ENCODE measurements at regions not wholly inside any gene's neighbourhood (a gene's known extent, or its start where the extent isn't known, plus 50 kb on each side); places are given as distances from the start of the nearest gene placed in this dataset.

DNA sequence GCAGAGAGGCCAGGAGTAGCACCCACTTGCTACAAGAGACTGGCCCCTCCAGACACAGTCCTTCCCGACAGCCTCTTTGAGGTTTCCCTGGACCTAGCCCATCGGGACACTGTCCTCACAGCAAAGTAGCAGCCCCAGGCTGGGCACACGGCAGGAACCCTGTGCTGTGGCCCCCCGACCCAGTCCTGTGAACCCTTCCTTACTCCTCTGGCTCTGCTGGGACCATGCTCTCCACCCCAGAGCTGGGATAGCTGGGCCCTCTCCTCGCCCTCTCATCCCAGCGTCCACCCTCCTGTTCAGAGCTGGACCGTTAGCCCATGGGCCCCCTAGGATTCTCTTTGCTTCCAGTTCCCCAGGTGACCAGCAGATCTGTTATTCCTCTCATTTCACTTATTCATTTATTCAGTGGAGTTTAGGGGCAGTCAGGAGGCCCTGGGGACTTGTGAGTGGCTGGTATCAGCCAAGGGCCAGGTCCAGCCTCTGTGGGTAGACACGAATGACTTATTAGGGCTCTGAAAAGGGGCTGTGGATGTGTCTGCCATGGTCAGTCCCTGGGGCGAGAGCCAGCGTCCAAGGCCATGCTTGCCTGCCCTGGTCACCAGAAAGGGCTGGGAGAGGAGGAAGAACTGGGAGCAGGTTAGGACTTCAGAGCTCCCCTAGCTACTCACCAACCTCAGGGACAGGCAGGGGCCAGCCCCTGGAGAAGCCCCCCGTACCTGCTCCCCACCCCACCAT, 117.6 kb upstream of the RUNX3 start (continued):
- TF ChIP-seq, protein P1, sequence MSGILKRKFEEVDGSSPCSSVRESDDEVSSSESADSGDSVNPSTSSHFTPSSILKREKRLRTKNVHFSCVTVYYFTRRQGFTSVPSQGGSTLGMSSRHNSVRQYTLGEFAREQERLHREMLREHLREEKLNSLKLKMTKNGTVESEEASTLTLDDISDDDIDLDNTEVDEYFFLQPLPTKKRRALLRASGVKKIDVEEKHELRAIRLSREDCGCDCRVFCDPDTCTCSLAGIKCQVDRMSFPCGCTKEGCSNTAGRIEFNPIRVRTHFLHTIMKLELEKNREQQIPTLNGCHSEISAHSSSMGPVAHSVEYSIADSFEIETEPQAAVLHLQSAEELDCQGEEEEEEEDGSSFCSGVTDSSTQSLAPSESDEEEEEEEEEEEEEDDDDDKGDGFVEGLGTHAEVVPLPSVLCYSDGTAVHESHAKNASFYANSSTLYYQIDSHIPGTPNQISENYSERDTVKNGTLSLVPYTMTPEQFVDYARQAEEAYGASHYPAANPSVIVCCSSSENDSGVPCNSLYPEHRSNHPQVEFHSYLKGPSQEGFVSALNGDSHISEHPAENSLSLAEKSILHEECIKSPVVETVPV (CRISPR knock-in tag; IDR thresholded peaks at IDR 0.05): no peak
- TF ChIP-seq TOX (CRISPR knock-in tag; IDR thresholded peaks at IDR 0.05; ENCODE audit: borderline replicate concordance) (no peak), PPARA (CRISPR knock-in tag; IDR thresholded peaks at IDR 0.05; ENCODE audit: borderline replicate concordance) (no peak), ZFP30 (CRISPR knock-in tag; IDR thresholded peaks at IDR 0.05) (no peak), GLIS3 (CRISPR knock-in tag; IDR thresholded peaks at IDR 0.05) (no peak), CSDC2 (CRISPR knock-in tag; IDR thresholded peaks at IDR 0.05) (no peak), ZNF565 (CRISPR knock-in tag; conservative IDR thresholded peaks at IDR 0.05; ENCODE audit: low read depth) (no peak), BACH2 (CRISPR knock-in tag; IDR thresholded peaks at IDR 0.05; ENCODE audit: borderline replicate concordance) (no peak), ZNF8 (CRISPR knock-in tag; IDR thresholded peaks at IDR 0.05) (no peak), ARNTL (CRISPR knock-in tag; IDR thresholded peaks at IDR 0.05; ENCODE audit: borderline replicate concordance, low read depth) (no peak)
- TF ChIP-seq, protein P2, sequence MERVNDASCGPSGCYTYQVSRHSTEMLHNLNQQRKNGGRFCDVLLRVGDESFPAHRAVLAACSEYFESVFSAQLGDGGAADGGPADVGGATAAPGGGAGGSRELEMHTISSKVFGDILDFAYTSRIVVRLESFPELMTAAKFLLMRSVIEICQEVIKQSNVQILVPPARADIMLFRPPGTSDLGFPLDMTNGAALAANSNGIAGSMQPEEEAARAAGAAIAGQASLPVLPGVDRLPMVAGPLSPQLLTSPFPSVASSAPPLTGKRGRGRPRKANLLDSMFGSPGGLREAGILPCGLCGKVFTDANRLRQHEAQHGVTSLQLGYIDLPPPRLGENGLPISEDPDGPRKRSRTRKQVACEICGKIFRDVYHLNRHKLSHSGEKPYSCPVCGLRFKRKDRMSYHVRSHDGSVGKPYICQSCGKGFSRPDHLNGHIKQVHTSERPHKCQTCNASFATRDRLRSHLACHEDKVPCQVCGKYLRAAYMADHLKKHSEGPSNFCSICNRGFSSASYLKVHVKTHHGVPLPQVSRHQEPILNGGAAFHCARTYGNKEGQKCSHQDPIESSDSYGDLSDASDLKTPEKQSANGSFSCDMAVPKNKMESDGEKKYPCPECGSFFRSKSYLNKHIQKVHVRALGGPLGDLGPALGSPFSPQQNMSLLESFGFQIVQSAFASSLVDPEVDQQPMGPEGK (CRISPR knock-in tag; IDR thresholded peaks at IDR 0.05; ENCODE audit: borderline replicate concordance): no peak

DNA sequence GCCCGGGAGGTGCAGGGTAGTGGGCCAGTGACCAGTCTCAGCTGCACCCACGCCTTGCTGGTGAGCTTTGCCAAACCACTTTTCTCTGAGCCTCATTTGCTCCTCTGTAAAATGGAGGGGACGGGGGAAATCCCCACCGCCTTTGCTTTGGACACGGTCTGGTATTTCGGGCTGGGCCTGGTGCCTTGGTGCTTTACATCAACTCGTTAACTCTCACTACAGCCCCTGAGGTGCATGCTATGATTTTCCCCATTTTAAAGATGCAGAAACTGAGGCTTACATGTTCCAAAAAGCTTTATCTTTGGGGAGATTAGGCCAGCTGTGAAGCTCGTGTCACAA, 116.1 kb upstream of the RUNX3 start:
- no peak for ATAC-seq
- TF ChIP-seq TOX (CRISPR knock-in tag; IDR thresholded peaks at IDR 0.05; ENCODE audit: borderline replicate concordance) (no peak), OSR1 (CRISPR knock-in tag; IDR thresholded peaks at IDR 0.05) (no peak), ZC3H10 (CRISPR knock-in tag; IDR thresholded peaks at IDR 0.05) (no peak), ZNF8 (CRISPR knock-in tag; IDR thresholded peaks at IDR 0.05) (no peak)
- TF ChIP-seq, protein P3, sequence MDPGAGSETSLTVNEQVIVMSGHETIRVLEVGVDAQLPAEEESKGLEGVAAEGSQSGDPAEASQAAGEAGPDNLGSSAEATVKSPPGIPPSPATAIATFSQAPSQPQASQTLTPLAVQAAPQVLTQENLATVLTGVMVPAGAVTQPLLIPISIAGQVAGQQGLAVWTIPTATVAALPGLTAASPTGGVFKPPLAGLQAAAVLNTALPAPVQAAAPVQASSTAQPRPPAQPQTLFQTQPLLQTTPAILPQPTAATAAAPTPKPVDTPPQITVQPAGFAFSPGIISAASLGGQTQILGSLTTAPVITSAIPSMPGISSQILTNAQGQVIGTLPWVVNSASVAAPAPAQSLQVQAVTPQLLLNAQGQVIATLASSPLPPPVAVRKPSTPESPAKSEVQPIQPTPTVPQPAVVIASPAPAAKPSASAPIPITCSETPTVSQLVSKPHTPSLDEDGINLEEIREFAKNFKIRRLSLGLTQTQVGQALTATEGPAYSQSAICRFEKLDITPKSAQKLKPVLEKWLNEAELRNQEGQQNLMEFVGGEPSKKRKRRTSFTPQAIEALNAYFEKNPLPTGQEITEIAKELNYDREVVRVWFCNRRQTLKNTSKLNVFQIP (CRISPR knock-in tag; IDR thresholded peaks at IDR 0.05; ENCODE audit: borderline replicate concordance, low read depth): no peak

DNA sequence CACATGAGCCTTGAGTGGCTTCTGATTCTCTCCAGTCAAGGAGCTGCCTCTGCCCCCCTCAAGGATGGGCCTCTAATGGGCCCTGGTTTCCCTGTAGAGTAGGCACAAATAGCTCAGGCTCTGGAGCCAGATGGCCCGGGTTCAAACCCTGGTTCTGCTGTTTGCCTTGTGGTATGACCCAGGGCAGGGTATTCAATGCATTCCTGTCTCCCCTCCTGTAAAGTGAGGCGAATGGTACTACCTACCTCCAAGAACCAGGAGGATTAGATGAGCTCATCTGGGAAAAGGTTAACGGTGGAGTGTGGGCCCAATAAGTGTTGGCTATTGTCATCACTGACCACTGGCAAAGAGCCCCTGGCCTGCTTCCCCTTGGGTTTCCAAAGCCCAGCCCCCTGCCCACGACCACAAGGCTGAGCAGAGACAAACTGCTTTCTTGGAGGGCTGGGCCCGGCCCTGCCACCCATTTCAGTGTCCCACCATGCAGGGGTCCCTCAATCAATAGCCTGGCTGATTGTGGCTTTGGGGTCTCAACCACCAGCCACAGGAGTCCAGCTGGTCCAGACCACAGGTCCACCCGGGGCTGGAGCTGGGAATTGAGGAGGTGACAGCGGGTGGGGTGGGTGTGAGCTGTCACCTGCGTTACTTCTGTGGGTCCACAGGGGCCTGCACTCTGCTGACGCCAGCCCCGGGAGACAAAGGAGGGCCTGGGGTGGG, 115.6 kb upstream of the RUNX3 start:
- no peak for ATAC-seq
- no peak for TF ChIP-seq ESRRG (CRISPR knock-in tag; IDR thresholded peaks at IDR 0.05)
- no peak for TF ChIP-seq GLIS3 (CRISPR knock-in tag; IDR thresholded peaks at IDR 0.05)
- TF ChIP-seq SNAI2 (CRISPR knock-in tag; IDR thresholded peaks at IDR 0.05): no peak
- TF ChIP-seq TOX (CRISPR knock-in tag; IDR thresholded peaks at IDR 0.05; ENCODE audit: borderline replicate concordance): no peak
- TF ChIP-seq PPARA (CRISPR knock-in tag; IDR thresholded peaks at IDR 0.05; ENCODE audit: borderline replicate concordance): no peak
- TF ChIP-seq, protein P4, sequence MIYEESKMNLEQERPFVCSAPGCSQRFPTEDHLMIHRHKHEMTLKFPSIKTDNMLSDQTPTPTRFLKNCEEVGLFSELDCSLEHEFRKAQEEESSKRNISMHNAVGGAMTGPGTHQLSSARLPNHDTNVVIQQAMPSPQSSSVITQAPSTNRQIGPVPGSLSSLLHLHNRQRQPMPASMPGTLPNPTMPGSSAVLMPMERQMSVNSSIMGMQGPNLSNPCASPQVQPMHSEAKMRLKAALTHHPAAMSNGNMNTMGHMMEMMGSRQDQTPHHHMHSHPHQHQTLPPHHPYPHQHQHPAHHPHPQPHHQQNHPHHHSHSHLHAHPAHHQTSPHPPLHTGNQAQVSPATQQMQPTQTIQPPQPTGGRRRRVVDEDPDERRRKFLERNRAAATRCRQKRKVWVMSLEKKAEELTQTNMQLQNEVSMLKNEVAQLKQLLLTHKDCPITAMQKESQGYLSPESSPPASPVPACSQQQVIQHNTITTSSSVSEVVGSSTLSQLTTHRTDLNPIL (CRISPR knock-in tag; IDR thresholded peaks at IDR 0.05; ENCODE audit: low read depth): no peak
- no peak for TF ChIP-seq ARNTL (CRISPR knock-in tag; IDR thresholded peaks at IDR 0.05; ENCODE audit: borderline replicate concordance, low read depth)
- TF ChIP-seq, protein P1 (CRISPR knock-in tag; IDR thresholded peaks at IDR 0.05): no peak
- TF ChIP-seq, protein P2 (CRISPR knock-in tag; IDR thresholded peaks at IDR 0.05; ENCODE audit: borderline replicate concordance): no peak
- TF ChIP-seq, protein P5, sequence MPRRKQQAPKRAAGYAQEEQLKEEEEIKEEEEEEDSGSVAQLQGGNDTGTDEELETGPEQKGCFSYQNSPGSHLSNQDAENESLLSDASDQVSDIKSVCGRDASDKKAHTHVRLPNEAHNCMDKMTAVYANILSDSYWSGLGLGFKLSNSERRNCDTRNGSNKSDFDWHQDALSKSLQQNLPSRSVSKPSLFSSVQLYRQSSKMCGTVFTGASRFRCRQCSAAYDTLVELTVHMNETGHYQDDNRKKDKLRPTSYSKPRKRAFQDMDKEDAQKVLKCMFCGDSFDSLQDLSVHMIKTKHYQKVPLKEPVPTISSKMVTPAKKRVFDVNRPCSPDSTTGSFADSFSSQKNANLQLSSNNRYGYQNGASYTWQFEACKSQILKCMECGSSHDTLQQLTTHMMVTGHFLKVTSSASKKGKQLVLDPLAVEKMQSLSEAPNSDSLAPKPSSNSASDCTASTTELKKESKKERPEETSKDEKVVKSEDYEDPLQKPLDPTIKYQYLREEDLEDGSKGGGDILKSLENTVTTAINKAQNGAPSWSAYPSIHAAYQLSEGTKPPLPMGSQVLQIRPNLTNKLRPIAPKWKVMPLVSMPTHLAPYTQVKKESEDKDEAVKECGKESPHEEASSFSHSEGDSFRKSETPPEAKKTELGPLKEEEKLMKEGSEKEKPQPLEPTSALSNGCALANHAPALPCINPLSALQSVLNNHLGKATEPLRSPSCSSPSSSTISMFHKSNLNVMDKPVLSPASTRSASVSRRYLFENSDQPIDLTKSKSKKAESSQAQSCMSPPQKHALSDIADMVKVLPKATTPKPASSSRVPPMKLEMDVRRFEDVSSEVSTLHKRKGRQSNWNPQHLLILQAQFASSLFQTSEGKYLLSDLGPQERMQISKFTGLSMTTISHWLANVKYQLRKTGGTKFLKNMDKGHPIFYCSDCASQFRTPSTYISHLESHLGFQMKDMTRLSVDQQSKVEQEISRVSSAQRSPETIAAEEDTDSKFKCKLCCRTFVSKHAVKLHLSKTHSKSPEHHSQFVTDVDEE (CRISPR knock-in tag; IDR thresholded peaks at IDR 0.05): no peak
- no peak for TF ChIP-seq OSR1 (CRISPR knock-in tag; IDR thresholded peaks at IDR 0.05)
- no peak for TF ChIP-seq ZNF565 (CRISPR knock-in tag; conservative IDR thresholded peaks at IDR 0.05; ENCODE audit: low read depth)
- no peak for TF ChIP-seq TCF4 (CRISPR knock-in tag; IDR thresholded peaks at IDR 0.05; ENCODE audit: borderline replicate concordance)
- no peak for TF ChIP-seq ZC3H10 (CRISPR knock-in tag; IDR thresholded peaks at IDR 0.05)
- TF ChIP-seq ISL1 (CRISPR knock-in tag; IDR thresholded peaks at IDR 0.05): no peak
- TF ChIP-seq ZFP30 (CRISPR knock-in tag; IDR thresholded peaks at IDR 0.05): no peak
